HG02678 (cell line): ENCODE measurements at regions not wholly inside any gene's neighbourhood (a gene's known extent, or its start where the extent isn't known, plus 50 kb on each side); places are given as distances from the start of the nearest gene placed in this dataset.
"Not testable (repeated sequence)": the region's sequence is repeated elsewhere in the genome, so short reads cannot be mapped to it uniquely, and the experiment has no call there.

Source experiments
- ATAC-seq: cut with Tn5 transposase; IDR thresholded peaks from one replicate; pipeline ENCODE4 v1.9.1; 2021; ENCODE audit warnings: mild to moderate bottlenecking, moderate library complexity; ENCODE audit not compliant: unreplicated experiment

DNA sequence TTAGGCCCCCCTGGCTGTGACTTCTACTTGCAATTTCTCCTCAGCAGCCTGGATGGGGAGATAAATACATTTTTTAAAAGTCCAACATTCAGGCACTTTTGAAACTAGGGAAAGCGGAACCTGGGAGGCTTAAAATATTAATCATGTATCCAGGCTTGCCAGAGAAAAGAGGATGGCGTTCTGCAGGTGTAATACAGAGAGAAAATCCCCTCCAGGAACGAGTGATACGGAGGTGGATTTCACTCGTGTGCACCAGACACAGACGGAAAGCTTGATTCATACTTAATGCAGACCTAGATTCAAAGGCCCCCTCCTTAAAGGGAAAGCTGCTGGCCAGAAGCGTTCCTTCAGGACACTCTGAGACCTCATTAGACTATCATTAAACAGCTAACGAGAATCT is 354.0 kb upstream of the BOD1L1 start:
- no peak for ATAC-seq

GRCh38 chr4:13982010-13982409 is 354.5 kb upstream of the BOD1L1 start:
- no peak for ATAC-seq

DNA sequence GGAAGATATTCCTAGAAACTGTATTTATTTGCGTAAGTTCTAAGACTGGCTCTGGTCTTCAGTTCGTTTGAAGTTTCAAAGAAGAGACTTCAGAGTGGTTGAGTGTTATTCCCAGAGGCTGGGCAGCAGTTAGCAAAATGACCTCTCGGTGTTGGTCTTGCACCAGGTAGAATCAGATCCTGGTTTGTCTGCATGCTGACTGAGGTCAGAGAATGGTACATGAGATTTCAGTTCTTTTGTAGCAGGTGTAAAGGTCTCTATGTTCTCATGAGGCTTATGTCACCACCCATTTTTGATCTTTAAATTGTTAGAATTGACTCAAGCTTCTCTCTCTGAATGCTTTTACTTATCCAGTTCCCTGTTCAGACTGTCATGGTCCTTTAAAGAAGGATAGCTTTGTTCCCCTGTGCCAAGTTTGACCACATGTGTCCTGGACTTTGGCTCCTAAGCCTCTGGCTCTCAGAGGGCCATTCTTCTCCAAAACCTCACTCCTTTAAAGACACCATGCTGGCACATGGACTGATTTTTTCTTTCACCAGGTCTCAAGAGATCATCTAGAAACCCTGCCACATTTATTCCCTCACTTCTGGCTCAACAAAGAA is 355.8 kb upstream of the BOD1L1 start:
- ATAC-seq, result no peak

DNA sequence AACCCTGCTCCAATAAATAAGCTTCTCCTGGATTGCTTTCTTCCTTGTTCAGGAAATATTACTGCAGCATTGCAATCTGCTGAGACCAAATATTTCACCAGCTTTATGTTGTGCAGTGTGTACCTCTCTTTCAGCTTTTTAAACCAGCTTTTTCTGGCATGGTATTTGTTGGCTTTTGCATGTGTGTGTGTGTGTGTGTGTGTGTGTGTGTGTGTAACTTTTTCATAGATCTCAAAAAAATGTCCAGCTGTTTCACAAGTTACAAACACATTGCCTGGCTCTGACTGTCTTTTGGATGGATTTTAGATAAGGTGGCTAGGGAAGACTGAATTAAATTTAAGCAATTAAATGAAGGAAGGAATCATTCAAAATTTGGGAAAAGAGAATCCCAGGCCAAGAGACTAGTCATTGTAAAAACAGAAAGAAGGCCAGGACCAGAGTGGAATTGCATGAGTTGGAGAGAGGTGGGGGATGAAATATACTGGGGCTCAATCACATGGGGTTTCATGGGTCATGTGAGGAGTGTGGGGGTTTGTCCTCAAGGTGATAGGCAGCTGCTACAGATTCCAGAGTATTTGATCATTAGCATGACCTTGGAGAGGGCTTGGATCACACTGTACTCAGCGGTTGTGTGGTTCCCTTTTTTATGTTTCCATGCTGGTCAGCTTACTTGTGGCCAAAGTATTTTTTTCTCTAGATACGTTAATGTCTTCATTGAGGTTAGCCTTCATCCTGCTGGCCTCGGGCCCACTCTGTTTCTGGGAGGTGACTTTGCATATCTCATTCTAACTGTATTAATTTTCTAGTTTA is 357.7 kb upstream of the BOD1L1 start:
- ATAC-seq, result no peak

GRCh38 chr4:13985837-13986236 is 358.3 kb upstream of the BOD1L1 start:
- ATAC-seq, result no peak

DNA sequence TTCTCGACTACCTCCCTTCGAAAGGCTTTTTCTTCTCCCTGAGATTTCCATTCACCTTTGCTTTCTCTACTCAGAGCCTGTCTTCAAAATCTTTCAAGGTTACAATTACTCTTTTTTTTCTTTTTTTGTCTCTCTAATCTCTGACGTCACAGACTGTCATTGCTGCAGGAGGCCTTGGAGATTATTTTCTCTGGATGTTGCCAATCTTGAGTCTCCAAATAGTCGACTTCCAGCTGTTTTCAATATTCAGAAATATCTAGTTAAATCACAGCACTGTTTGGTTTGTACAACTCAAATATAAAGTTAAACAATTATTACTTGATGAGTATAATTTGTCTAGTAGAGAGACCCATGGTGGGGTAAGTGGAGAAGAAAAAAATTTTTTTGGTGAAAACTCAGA is 359.0 kb upstream of the BOD1L1 start:
- no peak for ATAC-seq

- ATAC-seq, result no peak
Measured at GRCh38 chr4:13988353-13989305, 361.1 kb upstream of the BOD1L1 start.

- ATAC-seq, result no peak
Measured at GRCh38 chr4:13989501-13989900, 362.0 kb upstream of the BOD1L1 start.

DNA sequence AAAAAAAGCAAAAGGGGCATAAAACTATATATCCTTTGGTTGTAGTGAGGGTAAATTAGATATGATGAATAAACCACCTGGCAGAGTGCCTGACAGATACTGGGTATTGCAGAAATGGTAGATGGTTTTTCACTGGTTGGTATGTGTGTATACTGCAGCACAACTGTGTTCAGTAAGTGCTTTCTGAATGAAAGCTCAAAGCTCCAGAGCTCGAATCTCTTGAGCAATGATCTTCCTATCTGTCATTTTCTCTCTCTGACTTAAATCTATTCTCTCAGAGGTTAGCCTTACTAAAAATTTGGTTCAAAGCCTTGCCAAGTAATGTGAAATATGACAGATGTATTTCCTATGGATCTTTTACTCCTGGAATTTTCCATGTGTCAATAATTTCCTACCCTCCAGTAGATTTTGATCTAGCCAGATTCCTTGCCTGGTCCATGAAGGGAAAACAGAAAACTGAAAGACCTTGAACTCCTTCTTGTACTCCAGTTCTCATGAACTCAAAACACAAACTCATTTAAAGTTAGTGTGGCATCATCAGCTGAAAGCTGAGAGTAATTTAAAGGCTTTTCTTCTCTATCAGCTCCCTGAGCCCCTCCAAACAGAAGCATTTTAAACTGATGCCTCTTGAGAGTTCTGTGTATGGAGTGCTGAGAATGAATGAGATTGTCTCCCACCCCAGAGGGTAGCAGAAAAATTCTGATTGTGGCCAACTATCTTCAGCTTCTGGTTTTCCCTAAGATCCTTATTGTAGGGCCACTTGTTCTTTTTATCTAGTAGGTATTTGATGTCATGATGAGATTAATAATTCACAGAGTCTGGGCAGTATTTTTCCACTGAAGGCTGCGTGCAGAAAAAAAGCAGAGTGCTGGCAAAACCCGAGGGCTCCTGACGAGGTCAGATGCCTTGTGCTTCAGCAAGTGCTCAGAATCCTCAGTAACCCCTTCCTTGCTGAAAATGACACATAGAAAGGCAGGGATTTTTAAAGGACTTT is 363.4 kb upstream of the BOD1L1 start:
- no peak for ATAC-seq

DNA sequence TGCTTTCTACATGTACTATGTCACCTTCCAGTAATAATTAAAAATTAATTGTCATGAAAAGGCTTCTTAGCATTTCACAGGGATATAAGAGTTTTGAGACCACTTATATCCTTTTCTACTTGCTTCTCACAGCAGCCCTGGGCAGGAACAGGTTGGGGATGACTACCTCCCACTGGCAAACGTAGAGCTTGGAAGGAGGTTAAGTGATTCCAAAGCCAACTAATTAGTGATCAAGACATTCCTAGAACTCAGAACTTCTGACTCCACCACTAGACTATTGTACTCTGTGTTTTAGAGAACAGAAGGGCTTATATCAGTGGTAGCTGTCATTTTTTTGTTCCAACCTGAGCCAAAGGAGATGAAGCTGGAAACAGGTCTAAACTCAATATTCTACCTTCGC is 364.5 kb upstream of the BOD1L1 start:
- no peak for ATAC-seq

GRCh38 chr4:13992975-13993520 is 365.5 kb upstream of the BOD1L1 start:
- ATAC-seq, result no peak

- no peak for ATAC-seq
Measured at GRCh38 chr4:13994016-13994415, 366.5 kb upstream of the BOD1L1 start.

GRCh38 chr4:13998850-13999445 is 371.4 kb upstream of the BOD1L1 start:
- no peak for ATAC-seq

DNA sequence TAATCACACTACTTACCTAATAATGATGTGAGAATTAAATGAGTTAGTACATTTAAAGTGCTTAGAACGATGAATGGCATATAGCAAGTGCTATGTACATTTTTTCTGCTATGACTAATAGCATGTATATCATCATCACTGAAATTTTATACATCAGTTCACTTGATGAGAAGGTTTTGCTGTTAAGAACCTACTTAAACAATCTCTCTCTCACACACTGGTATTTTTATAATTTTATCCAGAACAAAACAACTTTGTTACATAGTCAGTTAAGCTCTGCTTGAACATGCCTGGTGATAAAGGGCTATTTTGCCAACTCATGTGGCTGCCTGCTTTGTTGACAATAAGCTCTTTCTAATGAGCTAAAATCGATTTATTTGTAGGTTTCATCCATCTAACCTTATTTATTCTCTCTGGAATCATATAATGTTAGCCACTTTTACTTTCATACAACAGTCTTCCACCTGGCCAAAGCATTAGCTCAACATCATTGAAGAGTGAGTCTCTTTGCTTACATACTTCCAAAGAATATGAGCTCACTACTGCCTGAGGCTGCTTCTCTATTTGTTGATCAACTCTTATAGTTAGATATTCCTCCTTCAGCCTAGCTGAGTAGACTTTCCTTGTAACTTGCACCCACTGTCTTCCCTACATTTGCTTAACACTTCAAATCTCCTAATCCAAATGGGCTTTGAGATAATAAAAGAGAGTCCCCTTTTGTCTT is 372.7 kb upstream of the BOD1L1 start:
- no peak for ATAC-seq

DNA sequence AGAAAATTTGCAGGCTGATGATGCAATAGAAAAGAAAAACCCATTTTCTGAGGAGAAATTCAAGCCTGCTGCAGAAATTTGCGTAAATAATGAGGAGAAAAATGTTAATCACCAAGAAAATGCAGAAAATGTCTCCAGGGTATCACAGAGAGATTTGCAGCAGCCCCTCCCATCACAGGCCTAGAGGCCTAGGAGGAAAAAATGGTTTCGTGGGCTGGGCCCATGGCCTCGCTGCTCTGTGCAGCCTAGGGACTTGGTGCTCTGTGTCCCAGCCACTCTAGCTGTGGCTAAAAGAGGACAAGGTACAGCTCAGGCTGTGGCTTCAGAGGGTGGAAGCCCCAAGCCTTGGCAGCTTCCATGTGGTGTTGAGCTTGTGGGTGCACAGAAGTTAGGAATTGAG is 374.8 kb upstream of the BOD1L1 start:
- not testable (repeated sequence) for ATAC-seq

DNA sequence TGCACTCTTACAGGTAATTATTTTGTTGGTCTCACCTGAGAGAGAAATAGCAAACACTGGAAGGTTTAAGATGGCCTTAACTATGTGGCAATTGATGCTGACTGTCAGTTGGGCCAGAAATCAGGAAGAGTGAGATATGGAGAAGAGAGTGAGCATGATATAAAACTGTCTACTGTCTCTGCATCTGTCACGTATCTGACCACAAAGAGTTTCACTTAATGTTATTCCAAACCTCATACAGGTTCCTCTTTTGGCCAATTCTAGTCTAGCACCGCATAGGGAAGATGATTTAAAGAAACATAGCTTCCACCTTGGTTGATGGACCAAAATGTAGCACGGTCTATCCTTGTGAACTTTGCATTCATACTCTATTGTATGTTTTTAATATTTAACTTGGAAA is 381.0 kb upstream of the BOD1L1 start:
- no peak for ATAC-seq

GRCh38 chr4:14018191-14018853 is 390.8 kb upstream of the BOD1L1 start:
- no peak for ATAC-seq

DNA sequence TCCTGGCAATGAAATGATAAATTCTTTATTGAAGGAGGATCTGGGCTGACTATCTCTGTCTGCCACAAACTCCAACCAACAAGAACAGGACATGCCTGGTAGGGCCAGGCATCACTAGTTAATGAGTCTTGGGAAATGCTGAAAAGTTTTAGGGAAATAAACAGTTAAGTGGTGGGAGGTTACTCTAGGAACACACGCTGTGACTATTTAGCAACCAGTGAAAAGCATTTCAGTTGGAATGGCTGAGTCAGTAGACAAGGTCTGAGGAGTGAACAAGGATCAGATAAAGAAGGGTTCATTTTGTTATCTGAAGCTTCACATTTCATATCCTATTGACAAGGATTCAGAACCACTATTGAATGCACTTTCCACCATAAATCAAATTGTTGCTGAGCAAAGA is 394.9 kb upstream of the BOD1L1 start:
- ATAC-seq, result no peak
